ENCODE measurements at regions not wholly inside any gene's neighbourhood (a gene's known extent, or its start where the extent isn't known, plus 50 kb on each side); places are given as distances from the start of the nearest gene placed in this dataset.

- no peak for TF ChIP-seq CTCF (IDR thresholded peaks at IDR 0.05 in 8 of 11, conservative IDR thresholded peaks at IDR 0.05 in 3 of 11)
- no peak for TF ChIP-seq POLR2A (IDR thresholded peaks at IDR 0.05)
- no peak for TF ChIP-seq POLR2AphosphoS5 (IDR thresholded peaks at IDR 0.05)
Observed at GRCh38 chr14:44829021-44829420, 132.7 kb downstream of the KLHL28 start.
